IPS-NIHi11 (cell line): ENCODE measurements at regions not wholly inside any gene's neighbourhood (a gene's known extent, or its start where the extent isn't known, plus 50 kb on each side); places are given as distances from the start of the nearest gene placed in this dataset.

ENCODE experiments used
- DNase-seq: peaks from one replicate; pipeline ENCODE4 v3.0.0; 2012; ENCODE audit warnings: mixed read lengths, low spot score

DNA sequence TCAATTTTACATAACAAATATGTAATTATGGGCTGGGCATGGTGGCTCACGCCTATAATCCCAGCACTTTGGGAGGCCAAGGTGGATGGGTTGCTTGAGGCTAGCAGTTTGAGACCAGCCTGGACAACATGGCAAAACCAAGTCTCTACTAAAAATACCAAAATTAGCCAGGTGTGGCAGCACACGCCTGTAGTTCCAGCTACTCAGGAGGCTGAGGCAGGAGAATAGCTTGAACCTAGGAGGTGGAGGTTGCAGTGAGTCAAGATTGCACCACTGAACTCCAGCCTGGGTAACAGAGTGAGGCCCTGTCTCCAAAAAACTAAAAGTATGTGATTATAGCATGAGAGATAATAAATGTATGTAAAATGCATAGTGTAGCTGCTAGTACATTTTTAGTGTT is 229.0 kb downstream of the PPARGC1A start:
- no peak for DNase-seq

- no peak for DNase-seq
Observed at GRCh38 chr4:23654791-23655190, 235.1 kb downstream of the PPARGC1A start.

- DNase-seq, result no peak
Observed at GRCh38 chr4:23648854-23649596, 240.8 kb downstream of the PPARGC1A start.

DNA sequence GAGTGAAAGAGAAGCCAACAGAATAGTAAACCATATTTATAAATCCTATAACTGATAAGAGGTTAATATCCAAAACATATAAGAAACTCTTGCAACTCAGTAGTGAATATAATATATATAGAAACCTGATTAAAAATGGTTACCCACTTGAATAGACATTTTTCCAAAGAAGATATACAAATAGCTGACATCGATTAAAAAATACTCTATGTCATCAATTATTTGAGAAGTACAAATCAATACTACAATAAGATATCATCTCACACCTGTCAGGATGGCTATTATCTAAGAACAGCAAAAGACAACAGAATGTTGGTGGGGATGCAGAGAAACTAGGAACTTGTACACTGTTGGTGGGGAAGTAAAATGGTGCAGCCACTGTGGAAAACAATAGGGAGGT is 254.4 kb downstream of the PPARGC1A start:
- DNase-seq, result no peak

GRCh38 chr4:23631255-23631950 is 258.4 kb downstream of the PPARGC1A start:
- DNase-seq, result no peak

GRCh38 chr4:23630110-23630509 is 259.7 kb downstream of the PPARGC1A start:
- no peak for DNase-seq

DNA sequence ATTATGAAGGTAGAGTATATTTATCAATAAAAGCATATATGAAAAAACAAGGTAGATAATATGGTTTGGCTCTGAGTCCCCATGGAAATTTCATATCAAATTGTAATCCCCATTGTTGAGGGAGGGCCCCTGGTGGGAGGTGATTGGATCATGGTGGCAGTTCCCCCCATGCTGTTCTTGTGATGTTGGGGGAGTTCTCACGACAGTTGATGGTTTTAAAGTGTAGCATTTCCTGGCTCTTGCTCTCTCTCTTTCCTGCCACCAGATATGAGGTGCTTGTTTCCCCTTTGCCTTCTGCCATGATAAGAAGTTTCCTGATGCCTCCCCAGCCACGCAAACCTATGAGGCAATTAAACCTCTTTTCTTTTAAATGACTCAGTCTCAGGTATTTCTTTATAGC is 260.4 kb downstream of the PPARGC1A start:
- DNase-seq, result no peak

DNA sequence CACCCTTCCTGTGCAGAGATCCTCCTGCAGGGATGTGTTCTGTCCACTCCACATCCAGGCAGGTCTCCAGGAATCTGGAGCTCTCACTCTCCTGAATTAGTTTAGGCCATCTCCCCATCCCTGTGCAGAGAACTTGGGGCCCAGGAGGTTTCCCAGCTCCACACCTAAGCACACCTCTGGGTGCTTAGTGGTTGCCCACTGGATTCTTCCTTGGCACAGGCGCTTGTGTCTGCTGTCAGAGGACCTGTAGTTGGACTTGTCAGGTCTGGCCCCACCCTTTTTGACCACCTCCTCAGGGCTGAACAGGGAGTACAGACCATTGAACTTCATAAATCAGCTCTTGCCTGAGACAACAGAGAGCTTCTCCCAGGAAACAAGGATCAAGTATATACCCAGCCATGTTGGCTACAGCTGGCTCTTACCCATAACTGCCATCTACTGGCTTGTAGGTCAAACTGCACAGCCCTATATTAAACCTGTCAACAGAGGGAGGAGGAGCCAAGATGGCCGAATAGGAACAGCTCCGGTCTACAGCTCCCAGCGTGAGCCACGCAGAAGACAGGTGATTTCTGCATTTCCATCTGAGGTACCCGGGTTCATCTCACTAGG is 275.5 kb downstream of the PPARGC1A start:
- DNase-seq, result peak; percentile 27

DNA sequence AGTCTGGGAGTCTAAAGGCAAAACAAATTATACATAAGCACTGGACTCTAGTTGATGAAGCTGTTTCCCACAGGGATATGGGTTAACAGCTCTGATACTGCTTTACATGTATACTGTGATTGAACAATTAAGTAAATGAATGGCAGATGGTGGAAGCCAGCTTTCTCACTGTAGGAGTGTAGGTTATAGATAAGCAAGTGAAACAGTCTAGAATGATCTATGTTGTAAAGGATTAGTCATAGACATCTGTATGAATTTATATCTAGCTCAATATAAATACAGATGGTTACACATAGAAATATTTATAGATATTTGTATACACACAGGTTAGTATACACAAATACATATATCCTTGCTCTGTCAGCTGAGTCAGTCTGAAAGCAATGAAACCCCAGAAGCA is 276.1 kb downstream of the PPARGC1A start:
- DNase-seq, result no peak

DNA sequence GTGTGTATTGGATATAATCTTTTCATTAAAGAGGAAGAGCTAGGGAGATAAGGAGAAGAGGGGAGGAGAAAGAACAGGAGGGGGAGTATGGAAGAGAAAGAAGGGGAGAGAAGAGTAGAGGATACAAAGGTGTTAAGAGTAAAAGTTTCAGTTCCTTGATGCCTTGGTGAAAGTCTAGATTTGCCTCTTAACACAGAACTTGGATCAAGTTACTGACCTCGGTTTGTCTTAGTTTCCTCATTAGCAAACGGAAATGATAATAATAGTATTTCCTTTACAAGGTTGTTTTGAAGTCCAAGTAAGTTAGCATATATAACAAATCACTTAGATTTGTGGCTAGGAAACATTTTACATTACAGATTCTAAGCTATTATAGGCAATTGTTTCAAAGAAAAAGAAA is 287.1 kb downstream of the PPARGC1A start:
- no peak for DNase-seq

GRCh38 chr4:23594125-23594524 is 295.7 kb downstream of the PPARGC1A start:
- DNase-seq, result no peak

- no peak for DNase-seq
Observed at GRCh38 chr4:23590431-23590830, 299.4 kb downstream of the PPARGC1A start.

DNA sequence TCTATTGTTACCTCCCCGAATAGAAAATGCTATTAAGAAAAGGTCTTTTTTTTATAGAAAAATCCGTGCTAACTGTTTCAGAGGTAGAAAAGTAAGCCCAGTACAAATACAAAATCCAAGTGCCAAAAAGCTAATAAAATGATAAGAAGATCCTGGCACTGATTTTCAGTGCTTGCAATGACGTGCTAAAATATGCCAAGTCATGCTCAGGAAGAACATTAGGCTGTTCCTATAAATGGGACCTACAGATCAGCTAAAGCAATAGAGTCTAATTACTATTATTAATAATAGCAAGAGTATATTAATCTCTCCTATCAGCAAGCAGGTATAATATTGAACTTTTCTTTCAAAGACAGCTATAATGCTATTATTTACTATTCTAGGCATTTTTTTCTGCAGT is 305.8 kb downstream of the PPARGC1A start:
- DNase-seq, result no peak

GRCh38 chr4:23582671-23583070 is 307.2 kb downstream of the PPARGC1A start:
- no peak for DNase-seq

- DNase-seq, result no peak
Observed at GRCh38 chr4:23579166-23579565, 310.7 kb downstream of the PPARGC1A start.

DNA sequence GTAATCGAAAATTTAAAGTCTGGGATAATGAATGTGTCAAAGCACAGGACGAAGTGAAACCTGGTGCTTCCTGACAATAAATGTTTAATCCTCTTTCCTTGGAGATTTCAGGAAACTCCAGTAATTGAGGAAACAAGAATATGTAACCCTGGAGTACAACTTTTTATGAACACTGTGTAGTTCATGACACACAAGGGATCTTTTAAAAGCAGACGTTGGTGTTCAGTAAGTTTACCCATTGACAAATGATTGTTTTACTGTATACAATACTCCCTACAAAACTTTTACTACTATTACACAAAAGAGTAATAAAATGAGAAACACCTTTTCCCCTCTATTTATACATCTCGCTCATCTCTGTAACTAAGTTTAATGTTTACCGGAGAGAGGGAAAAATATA is 312.4 kb downstream of the PPARGC1A start:
- DNase-seq, result no peak

- no peak for DNase-seq
Observed at GRCh38 chr4:23572382-23572781, 317.5 kb downstream of the PPARGC1A start.

DNA sequence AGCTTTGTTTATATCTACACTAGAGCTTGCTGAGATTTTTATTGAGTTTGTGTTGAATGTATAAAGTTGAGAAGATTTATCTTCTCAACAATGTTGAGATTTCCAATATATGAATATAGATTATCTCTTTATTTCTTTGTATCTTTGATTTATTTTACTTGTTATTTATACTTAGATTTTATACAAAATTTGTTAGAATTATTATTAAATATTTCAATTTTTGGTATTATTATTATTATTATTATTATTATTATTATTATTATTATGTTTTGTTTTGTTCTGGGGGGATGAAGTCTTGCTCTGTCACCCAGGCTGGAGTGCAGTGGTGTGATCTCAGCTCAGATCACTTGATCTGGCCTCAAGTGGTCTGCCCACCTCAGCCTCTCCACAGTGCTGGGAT is 322.5 kb downstream of the PPARGC1A start:
- no peak for DNase-seq

DNA sequence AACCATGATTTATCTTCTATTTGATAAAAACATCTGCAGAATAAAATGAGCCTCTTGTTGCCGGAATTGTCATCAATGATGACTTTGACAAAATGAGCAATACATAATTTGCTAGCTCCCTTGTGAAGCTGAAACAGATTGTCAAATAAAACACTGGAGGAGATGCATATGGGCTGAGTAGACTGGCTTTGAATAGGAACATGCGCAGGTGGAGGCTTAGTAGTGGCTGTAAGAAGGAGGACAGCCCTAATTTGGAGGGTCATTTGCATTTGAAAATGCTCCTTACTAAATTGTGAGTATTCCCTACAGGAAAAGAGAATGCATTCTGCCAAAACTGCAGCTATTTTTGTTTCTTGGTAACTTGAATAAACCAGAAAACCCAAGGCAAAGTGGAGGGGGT is 329.1 kb downstream of the PPARGC1A start:
- DNase-seq, result no peak

- DNase-seq, result no peak
Observed at GRCh38 chr4:23558101-23558500, 331.7 kb downstream of the PPARGC1A start.

DNA sequence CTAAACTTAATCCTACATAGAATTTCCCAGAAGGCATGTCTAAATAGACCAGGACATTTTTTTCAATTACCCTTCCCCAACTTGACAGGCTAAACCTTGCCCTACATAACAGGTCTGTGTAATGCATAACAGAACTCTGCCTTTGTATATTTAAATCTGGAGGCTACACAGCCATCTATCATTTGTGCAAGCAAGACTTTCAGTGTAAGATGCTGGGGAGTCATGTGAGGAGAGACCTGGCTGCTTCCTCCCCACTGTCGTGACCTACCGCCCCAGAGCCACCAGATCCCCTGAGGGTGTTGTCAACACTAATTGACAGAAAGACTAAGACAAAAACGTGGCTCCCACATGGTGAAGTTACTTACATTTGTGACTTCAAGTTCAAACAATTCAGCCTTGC is 342.2 kb downstream of the PPARGC1A start:
- no peak for DNase-seq

DNA sequence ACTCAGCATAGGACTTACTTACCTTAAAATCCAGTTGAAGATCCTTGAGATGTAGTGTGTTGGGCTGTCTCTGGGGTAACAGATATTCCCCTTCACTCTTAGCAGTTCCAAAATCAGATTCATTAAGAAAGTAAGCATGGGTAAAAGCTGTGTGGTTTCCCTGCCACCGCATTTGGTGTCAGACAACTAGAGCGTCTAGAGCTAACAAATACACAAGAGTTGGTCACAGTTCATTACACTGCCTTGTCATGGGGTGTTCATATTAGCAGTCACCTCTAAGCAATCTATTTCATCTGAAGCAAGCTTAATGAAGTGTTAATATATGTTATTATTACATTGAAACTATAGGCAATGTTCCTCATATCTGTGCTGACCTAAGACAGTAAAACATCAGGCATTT is 342.8 kb downstream of the PPARGC1A start:
- no peak for DNase-seq

DNA sequence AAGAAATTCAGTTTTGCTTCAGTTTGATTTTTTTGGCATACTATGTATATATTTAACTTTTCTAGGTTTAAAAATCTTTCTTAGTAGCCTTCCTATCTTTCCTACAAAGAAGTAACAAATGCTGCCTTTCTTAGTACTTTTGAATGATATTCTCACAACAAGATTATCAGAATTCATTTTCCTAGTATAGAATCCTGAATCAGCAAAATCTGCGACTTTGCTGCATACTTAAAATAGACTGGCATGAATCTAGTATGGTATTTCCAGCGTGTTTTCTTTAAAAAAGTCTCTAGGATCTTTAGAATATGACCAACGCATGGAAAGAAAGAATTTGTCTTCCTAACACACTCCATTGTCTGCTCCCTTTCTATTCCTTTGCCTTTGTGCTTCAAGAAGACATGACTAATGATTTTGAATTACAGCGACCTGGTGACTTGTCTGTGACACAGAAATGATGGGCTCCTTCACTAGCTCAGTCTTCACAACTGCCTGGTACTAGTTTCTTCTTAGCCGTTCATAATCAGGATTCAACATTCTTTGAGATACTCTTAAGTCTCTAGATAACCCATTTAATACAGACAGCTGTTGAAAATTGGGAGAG is 349.8 kb downstream of the PPARGC1A start:
- DNase-seq, result no peak
